Retina (tissue), 1 donor: ENCODE measurements at regions not wholly inside any gene's neighbourhood (a gene's known extent, or its start where the extent isn't known, plus 50 kb on each side); places are given as distances from the start of the nearest gene placed in this dataset.

Source experiments
- DNase-seq: peaks from one replicate; pipeline ENCODE4 v3.0.0-alpha.2; 2016

DNA sequence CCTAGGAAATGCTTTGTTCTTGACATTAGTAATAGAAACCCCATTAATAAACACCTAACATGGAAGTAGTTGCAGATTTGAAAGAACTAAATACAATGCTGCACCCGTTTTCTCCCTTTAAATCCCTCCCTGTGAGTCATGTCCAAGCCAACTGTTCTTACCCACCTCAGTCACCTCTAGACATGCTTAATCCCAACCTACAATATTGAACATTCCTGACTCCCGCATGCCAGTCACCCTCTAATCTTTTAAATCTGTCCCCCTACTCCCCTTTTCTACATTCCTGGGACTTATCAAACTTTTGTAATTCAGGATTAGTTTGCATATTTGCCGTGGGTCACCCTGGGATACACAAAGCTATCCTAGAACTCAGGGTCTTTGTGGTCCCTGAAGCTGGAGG, 374.6 kb downstream of the IRS1 start:
- DNase-seq = no peak

DNA sequence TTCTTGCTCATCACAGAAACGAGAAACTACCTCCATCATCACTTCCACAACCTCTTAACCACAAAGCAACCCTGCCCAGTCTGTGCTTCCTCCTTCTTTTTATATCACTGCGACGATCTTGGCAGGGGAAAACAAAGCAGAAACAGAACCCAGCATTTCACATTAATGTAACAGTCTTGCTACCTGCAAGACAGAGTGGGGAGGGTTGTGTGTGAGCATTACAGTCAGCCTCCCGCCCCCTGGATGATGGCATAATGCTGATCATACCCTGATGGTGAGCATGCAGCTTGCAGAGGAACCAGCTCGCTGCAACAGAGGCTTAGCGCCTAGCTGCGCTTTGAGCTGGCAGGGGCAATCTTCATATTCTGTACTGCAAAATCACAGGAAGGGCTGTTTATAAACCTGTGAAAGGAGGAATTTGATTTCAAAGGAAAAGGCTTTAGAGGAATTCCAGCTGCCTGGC, 376.1 kb downstream of the IRS1 start:
- DNase-seq = peak; percentile 32

DNA sequence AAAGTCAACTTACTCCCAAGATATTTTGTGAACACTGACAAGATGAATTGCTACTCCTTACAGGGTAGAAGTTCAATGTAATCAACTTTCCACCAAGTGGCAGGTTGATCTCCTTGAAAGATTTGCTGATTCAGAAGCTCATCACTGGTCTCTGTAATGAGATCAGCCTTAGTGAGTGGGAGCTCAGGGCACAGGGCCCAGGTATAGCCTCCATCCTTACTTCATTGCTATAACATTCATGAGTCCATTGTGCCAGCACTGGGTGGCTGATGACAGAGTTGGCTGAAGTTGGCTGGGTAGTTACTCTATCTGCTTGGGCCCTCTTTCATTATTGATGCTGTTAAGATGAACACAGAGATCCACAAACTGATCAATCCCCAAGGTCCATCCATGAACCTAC, 379.0 kb downstream of the IRS1 start:
- DNase-seq = no peak

DNA sequence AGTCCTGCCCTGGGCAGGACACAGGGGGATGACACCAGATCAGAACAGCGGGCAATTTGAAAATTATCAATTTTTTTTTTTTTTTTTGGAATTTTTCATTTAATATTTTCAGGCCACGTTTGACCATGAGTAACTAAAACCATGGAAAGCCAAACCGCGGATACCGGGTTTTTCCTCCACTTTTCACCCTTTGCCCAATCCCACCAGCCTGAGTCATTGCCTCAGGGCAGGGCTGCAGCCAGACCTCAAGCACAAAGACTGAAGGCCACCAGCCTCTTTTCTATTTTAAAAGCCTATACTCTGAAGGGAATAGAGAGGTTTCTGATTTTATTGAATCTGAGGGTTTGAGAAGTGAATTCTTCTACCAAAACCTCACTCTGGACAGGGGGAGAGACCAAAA, 381.1 kb downstream of the IRS1 start:
- DNase-seq = no peak

DNA sequence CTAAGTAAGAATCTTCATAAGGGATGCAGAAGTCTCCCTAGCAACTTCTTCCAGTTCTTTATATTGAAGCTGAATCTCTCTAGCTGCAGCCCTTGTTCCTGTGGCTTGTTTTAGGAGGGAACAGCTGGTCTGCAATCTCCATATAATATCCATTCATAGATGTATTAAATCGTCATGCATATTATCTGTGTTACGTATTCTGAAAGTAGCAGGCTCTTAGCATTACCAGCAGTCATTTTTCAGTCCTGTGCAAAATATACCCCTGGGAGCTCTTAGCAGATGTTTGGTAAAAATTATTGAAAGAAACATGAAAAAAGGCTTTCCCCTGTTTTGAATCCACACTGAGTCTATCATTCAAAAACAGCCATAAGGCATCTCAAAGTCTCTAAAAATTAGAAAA, 385.3 kb downstream of the IRS1 start:
- DNase-seq = no peak

DNA sequence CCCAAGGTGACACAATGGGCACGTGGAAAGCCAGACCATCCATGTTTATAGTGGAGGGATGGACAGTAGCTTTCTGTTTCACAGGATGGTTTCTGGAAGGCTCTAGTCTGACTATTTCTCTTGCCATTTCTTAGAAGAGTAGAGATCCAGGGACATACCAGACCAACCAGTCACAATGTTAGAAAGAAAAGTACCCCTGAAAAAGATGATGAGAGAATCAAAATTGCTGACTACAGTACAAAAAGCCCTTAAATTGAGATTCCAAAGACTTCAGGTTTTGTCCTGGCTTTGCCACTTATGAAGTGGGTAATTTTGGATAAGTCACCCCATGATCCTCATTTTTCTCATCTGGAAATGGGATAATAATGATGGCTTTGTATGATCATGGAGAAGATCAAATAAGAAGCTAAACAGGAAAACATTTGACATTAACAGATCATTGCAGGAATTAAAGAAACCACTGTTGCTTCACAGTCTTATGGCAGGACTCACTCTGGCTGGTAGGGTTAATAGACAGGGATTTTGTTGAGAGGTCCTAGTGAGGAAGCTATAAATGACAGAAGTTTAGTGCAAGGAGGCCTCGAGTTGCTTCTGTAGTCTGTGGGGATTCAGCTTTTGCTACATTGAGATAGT, 386.0 kb downstream of the IRS1 start:
- no peak for DNase-seq

- DNase-seq = no peak
These were observed 387.8 kb downstream of the IRS1 start for GRCh38 chr2:226411727-226412360.

DNA sequence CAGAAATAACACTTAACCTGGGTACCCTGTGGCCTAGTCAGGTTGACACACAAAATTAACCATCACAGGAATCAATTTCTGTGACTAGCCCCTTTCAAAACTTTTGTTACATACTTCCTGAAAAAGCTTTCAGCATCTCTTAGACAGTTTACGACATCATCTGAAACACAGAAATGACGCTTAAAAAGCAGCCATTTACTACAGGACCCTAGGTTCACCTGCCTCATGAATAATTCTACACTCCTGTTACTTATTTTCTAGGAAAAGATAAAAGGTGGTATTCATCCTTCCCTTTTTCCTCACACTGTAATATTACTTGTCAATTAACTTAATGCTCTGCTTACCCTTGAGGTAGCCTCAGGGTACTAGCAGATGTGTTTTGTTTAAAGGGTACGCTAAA, 388.4 kb downstream of the IRS1 start:
- DNase-seq = no peak

DNA sequence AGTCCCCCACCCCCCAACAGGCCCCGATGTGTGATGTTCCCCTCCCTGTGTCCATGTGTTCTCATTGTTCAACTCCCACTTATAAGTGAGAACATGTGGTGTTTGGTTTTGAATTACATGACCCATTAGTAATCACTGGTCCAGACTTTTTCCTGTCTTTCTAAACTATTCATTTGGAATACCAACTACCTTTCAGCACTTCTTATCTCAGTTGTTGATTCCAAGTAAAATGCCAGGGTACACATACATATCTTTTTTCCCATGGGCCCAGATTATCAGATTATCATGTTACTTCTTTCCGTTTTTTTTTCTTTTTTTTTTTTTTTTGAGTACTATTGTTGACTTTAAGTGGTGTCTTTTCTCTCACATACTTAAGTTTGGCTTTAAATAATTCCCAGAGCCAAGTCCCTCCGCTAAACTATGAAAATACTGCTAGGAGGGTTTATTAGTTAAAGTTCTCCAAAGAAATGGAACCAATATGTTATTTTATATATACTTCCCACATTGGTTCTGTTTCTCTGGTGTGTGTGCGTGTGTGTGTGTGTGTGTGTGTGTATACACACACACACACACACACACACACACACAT, 389.3 kb downstream of the IRS1 start:
- no peak for DNase-seq

GRCh38 chr2:226409134-226409533, 390.5 kb downstream of the IRS1 start:
- no peak for DNase-seq

GRCh38 chr2:226408141-226408540, 391.5 kb downstream of the IRS1 start:
- DNase-seq = no peak

DNA sequence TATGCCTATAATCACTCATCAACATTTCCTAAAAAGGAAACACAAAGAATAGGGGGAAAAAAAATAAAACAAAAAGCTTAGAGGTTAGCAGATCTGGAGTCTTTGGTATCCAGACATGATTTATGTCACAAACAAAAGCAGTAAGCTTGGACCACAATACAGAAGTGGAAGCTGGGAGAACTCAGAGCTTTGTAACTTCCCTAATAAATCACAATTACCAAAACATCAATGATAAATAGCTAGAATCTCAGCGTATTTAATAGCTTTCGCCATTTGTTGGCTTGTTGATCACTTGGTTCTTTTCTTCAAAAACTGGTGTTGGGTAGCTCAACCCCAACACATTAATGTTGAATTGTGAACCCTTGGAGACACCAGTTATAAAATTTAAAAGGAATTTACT, 392.5 kb downstream of the IRS1 start:
- DNase-seq = no peak

DNA sequence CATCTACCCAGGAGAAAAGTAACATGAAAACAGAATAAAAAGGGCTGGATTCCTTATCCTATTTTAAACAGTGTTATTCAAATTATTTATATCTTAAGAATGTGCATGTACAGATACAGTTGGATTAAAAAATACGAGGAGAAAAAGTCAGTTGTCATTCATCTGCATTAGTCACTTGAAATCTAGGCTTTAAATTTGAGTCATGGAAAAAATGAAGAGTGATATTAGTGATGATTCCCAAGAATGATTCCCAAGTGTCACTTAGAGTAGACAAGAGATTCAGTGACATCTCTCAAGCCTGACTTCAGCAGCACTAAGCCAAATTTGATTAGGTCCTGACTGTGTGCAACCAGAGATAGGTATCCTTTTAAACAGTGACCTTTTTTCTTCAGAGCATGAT, 394.2 kb downstream of the IRS1 start:
- no peak for DNase-seq

DNA sequence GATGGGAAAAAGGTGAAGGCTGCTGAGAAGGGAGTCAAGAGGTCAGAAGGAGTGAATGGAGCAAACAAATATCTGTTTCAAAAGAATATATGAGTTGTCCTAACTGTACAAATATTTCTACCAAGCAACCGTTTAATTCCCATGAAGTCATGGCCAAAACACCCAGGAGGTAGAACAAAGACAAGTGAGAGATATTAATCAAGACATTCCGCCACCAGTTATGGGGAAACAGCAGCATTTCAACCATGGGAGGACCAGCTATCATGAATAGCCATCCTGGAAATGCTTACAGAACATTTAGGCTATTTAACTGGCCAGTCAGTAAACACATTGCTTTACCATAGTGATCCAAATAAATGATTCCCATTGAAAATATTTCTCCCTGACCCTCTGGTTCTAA, 396.3 kb downstream of the IRS1 start:
- DNase-seq = no peak

DNA sequence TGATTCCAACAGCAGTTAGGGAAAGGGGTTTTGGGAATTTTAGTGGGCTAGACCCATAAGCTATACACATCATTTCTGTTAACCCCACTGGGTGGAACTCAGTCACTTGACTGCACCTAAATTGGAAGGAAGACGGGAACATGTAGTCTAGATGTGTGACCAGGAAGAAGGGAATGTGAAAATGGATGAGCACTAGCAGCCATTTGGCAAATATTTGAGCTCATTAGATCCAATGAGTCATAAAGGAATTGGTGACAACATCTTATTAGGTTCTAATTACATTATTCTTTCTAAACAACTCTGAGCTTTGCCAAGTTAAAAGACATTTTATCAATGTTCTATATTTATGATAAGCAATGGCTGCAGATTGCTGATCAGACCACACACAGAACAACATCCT, 400.6 kb downstream of the IRS1 start:
- DNase-seq = no peak

DNA sequence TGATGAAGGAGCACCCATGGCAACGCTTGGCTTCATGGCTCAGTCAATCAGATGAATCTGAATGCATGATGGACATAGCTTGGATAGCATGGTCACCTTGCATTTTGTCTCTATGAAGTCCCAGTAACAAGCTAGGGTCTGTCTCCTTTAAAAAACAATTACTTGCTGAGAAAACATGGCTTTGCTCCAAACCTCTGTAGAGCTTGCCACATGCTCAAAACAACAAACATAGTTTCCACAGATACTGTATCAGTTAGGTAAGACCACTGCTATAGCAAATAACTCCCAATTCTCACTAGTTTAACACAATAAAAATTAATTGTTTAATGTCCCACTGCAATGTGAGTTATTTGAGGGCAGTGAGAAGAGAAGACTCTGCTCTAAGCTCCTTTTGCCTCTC, 401.0 kb downstream of the IRS1 start:
- no peak for DNase-seq

GRCh38 chr2:226396541-226396940, 403.1 kb downstream of the IRS1 start:
- no peak for DNase-seq

- DNase-seq = no peak
These were observed 412.1 kb downstream of the IRS1 start for GRCh38 chr2:226387499-226387942.

DNA sequence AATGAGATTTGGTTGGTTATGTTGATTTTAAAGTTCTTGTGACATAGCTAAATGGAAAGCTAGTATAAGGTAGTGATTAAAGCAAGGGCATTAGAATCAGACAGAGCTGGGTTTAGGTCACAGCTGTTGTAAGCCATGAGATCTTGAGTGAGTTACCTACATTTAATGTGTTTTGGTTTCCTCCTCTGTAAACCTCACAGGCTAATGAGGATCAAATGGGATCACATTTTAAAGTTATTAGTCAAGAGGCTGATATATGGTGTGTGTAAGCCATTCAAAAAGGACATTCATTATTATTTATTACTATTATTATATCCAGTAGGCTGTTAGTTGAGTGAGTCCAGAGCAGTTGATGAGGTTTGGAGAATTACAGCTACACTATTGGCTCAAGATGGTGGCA, 416.2 kb downstream of the IRS1 start:
- DNase-seq = no peak

DNA sequence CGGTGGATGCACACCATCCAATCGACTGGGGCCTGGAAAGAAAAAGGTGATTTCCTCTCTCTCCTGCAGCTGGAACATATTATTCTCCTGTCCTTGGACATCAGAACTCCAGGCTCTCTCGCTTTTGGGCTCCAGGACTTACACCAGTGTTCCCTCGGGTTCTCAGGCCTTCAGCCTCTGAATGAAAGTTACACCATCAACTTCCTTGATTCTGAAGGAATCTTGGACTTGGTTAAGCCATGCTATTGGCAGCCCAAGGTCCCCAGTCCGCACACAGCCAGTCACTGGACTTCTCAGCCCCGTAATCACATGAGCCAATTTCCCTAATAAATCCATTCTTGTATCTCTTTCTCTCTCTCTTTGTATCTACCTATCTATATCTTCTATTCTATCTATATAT, 418.9 kb downstream of the IRS1 start:
- no peak for DNase-seq

DNA sequence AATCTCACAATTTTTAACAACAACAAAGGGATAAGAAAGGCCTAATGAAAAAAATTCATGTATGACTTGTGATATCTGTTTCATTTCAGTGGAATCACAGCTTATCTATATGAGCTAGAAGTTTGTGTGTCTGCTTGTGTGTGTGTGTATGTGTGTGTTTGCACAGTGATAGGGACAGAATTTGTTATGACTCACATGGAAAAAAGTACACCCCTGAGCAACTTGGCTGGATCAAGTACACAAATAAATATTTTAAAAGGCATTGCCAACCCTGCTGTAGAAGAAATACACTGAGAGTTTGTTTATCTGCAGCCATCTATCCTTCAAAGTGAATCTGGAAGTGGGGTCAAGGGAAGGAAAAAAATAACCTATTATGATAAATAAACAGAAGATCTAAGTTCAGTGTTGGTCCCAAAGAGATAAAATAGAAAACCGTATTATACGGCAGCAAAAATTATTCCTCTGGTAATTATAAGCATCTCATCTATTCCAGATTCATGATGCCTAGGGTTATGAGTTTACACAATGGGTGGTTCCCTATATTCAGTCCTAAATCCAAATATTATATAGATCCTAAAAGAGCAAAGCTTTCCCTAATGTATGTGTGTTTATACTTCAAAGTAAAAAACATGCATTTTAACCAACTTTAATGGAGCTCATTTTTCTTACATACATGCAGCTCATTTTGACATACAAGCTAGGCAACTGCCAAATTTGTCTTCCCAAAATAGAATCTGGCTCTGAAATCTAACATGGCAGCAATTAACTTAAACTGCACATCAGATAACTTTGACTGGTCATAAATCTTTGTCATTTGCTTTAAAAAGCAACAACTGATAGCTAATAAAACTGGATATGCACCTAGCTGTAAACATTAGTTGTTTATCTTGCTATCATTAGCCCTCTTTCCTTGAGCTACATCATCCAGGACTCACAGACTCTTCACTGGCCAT, 420.6 kb downstream of the IRS1 start:
- no peak for DNase-seq

DNA sequence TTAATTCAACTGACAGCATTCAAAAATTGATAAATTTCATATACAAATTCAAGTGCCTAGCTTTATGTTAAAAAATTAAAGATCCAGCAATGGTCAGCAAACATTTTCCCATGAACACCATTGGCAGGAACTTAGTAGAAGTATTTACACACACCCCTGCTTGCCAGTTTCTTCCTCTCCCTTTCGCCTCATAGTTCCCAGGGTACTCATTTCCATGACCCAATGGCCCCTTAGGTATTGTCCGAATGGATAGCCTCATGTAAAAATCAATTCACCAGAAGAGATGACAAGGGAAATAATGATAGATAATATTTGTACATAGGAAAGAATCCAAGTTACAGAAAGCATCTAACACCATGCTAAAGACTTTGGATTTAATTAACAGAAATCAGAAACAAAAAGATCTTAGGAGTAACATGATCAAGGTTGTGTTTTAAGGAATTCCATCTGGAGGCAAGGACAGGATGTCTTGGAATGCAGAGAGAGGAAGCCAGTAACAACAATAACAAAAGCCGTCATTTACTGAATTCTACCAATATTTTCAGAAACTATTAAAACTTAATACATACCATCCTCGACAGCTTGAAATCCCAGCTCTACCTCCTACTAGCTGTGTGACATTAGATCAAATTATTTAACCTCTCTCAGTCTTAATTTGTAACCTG, 423.0 kb downstream of the IRS1 start:
- no peak for DNase-seq

DNA sequence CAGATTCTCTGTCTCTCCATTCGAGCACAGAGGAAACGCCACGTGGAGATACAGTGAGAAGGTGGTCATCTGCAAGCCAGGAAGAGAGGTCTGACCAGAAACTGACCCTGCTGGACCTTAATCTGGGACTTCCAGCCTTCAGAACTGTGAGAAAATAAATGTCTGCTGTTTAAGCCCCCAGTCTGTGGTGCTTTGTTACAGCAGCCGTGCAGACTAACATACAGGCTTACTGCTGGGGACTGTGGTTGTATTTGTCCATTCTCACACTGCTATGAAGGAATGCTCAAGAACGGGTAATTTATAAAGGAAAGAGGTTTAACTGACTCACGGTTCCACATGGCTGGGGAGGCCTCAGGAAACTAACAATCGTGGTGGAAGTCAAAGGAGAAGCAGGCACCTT, 432.7 kb downstream of the IRS1 start:
- no peak for DNase-seq
